K562 (cell line): ENCODE measurements at regions not wholly inside any gene's neighbourhood (a gene's known extent, or its start where the extent isn't known, plus 50 kb on each side); places are given as distances from the start of the nearest gene placed in this dataset.

ENCODE experiments used
- ATAC-seq: fragments of 200-7000 bp; cut with Tn5 transposase; 3 replicates; pipeline ENCODE4 v1.9.1; 2020; ENCODE audit warnings: moderate library complexity
- BruUV-seq: library from RNA; stranded (reverse); fragments of 400-500 nt; replicated peaks from 2 replicates; lab custom pipeline; 2021; lab: Mats Ljungman, UMichigan
- CTCF ChIA-PET: fragments of 300-600 bp; formaldehyde crosslinking; extraction: SDS; loops from one replicate; lab custom pipeline; 2021; ENCODE audit warnings: low intra/inter-chr PET ratio; lab: Yijun Ruan, JAX
- POLR2A ChIA-PET: fragments of 300-600, 350-650 bp; sonication (Branson Sonifier 250); formaldehyde crosslinking; extraction: SDS; loops from one replicate; lab custom pipeline; 2021; ENCODE audit warnings: antibody characterized with exemption, inconsistent platforms; lab: Yijun Ruan, JAX
- DNase-seq, 4 experiments: peaks; one replicate each; pipeline versions ENCODE4 v3.0.0 to v3.0.0-alpha.2; 2011 to 2018; ENCODE audit warnings: low spot score in 3 of 4, mixed read lengths in 3 of 4; ENCODE audit errors: extremely low read depth in 1 of 4
- FAIRE-seq: peaks from 2 replicates; lab custom pipeline; 2011; peaks lifted over from hg19 to GRCh38; lab: Jason Lieb, UNC
- H2AFZ ChIP-seq: 2 replicates; pipeline ENCODE4 v1.6.0; 2011; ENCODE audit warnings: low read depth, low read length, control low read depth, inconsistent platforms
- H3K27ac ChIP-seq: fragments of 200-600 bp; 3 replicates; pipeline ENCODE4 v1.8.0; 2011; ENCODE audit warnings: low read depth, mild to moderate bottlenecking, control low read depth, inconsistent platforms, low read length, moderate library complexity, mixed read lengths; ENCODE audit errors: extremely low read depth
- H3K27me3 ChIP-seq, 2 experiments: fragments of 300-600 bp in 1 of 2; 2 replicates in 1 of 2; 3 replicates in 1 of 2; pipeline versions ENCODE4 v1.6.0 to v1.8.0; 2011; ENCODE audit warnings: inconsistent platforms in 2 of 2, low read length in 2 of 2, mild to moderate bottlenecking in 1 of 2, mixed read lengths in 1 of 2, moderate library complexity in 1 of 2; ENCODE audit not compliant: control insufficient read depth in 2 of 2, insufficient read depth in 2 of 2
- H3K36me3 ChIP-seq: fragments of 300-600 bp; 3 replicates; pipeline ENCODE4 v1.8.0; 2011; ENCODE audit warnings: mild to moderate bottlenecking, low read length, inconsistent platforms; ENCODE audit not compliant: control insufficient read depth, insufficient read depth
- H3K4me1 ChIP-seq, 2 experiments: fragments of 200-600 bp in 1 of 2; replicated peaks in 1 of 2; 2 replicates in 1 of 2; 3 replicates in 1 of 2; pipeline versions ENCODE4 v1.5.1 to v1.8.0; 2011; ENCODE audit warnings: inconsistent platforms in 2 of 2, low read length in 2 of 2, mild to moderate bottlenecking in 1 of 2, mixed read lengths in 1 of 2, moderate library complexity in 1 of 2; ENCODE audit not compliant: control insufficient read depth in 2 of 2, insufficient read depth in 2 of 2
- H3K4me2 ChIP-seq: 2 replicates; pipeline ENCODE4 v1.6.1; 2011; ENCODE audit warnings: low read length, control low read depth, inconsistent platforms, mixed read lengths; ENCODE audit not compliant: insufficient read depth
- H3K4me3 ChIP-seq: fragments of 200-600 bp; sonication (generic), shearing (Covaris generic); 2 replicates; pipeline ENCODE4 v1.5.1; 2016; ENCODE audit warnings: control low read depth, inconsistent platforms
- H3K79me2 ChIP-seq: fragments of 200-600 bp; 3 replicates; pipeline ENCODE4 v1.8.0; 2011; ENCODE audit warnings: low read length, inconsistent platforms; ENCODE audit not compliant: control insufficient read depth, insufficient read depth
- H3K9ac ChIP-seq, 2 experiments: 2 replicates each; pipeline versions ENCODE4 v1.6.0 to v1.6.1; 2011; ENCODE audit warnings: low read depth in 2 of 2, low read length in 2 of 2, control low read depth in 1 of 2, inconsistent platforms in 1 of 2, mild to moderate bottlenecking in 1 of 2, mixed read lengths in 1 of 2; ENCODE audit not compliant: insufficient read depth in 1 of 2
- H3K9me1 ChIP-seq: one replicate; pipeline ENCODE4 v1.6.0; 2011; ENCODE audit warnings: inconsistent platforms, mild to moderate bottlenecking, low read length, moderate library complexity; ENCODE audit not compliant: control insufficient read depth, insufficient read depth
- H3K9me3 ChIP-seq: replicated peaks from 2 replicates; pipeline ENCODE4 v1.5.1; 2011; ENCODE audit warnings: low read depth, low read length, inconsistent platforms; ENCODE audit not compliant: control insufficient read depth, insufficient read depth
- H4K20me1 ChIP-seq: replicated peaks from 2 replicates; pipeline ENCODE4 v1.6.1; 2011; ENCODE audit warnings: low read length, inconsistent platforms, mixed read lengths; ENCODE audit not compliant: control insufficient read depth, insufficient read depth
- BRCA1 ChIP-seq, 2 experiments: fragments of 450-650 bp in 1 of 2; sonication (generic) in 1 of 2; formaldehyde crosslinking in 1 of 2; IDR thresholded peaks; 2 replicates each; pipeline versions ENCODE4 v1.5.0 to v1.6.1; 2017 to 2020; ENCODE audit warnings: mild to moderate bottlenecking in 1 of 2, missing genetic modification reagents in 1 of 2
- C11orf30 ChIP-seq: fragments of 450-650 bp; IDR thresholded peaks from 2 replicates; pipeline ENCODE4 v1.6.1; 2016; ENCODE audit warnings: low read depth, mild to moderate bottlenecking
- CHD1 ChIP-seq: fragments of 200-600 bp; sonication (generic); IDR thresholded peaks from one replicate; pipeline ENCODE4 v1.6.1; 2012; ENCODE audit warnings: mild to moderate bottlenecking, moderate library complexity, low read length, inconsistent platforms
- FOXJ2 ChIP-seq: fragments of 200-800 bp; sonication (Bioruptor generic); IDR thresholded peaks from 2 replicates; pipeline ENCODE4 v1.6.1; 2016; ENCODE audit warnings: missing genetic modification characterization, missing compliant biosample characterization
- MAFF ChIP-seq: IDR thresholded peaks from 2 replicates; pipeline ENCODE4 v1.6.1; 2012; ENCODE audit warnings: low read length, improper control_type of control experiment
- MCM5 ChIP-seq: fragments of 450-650 bp; IDR thresholded peaks from 2 replicates; pipeline ENCODE4 v1.6.1; 2016; ENCODE audit warnings: low read depth
- NFE2 ChIP-seq: IDR thresholded peaks from 2 replicates; pipeline ENCODE4 v1.6.1; 2014; ENCODE audit warnings: antibody characterized with exemption, low read depth
- RAD21 ChIP-seq, 2 experiments: fragments of 250-450 bp in 1 of 2; fragments of 450-650 bp in 1 of 2; sonication (Bioruptor Pico) in 1 of 2; formaldehyde crosslinking in 1 of 2; IDR thresholded peaks in 1 of 2; conservative IDR thresholded peaks in 1 of 2; 2 replicates each; pipeline versions ENCODE4 v1.4.0 to v1.8.0; 2020 to 2022; ENCODE audit warnings: mild to moderate bottlenecking in 2 of 2, moderate library complexity in 1 of 2
- ZNF316 ChIP-seq: fragments of 450-650 bp; IDR thresholded peaks from 2 replicates; pipeline ENCODE4 v1.6.1; 2016
- ZNF551 ChIP-seq: fragments of 250-450 bp; sonication (Bioruptor Pico); IDR thresholded peaks from 2 replicates; pipeline ENCODE4 v1.5.0; 2021; ENCODE audit warnings: mild to moderate bottlenecking, moderate library complexity
- ZNF644 ChIP-seq: fragments of 200-800 bp; sonication (Bioruptor generic); IDR thresholded peaks from 2 replicates; pipeline ENCODE4 v1.6.1; 2016; ENCODE audit warnings: low read depth, missing genetic modification characterization, missing compliant biosample characterization
- ZNF766 ChIP-seq: fragments of 200-800 bp; sonication (Bioruptor generic); conservative IDR thresholded peaks from 2 replicates; pipeline ENCODE4 v1.6.1; 2016; ENCODE audit warnings: missing genetic modification characterization, missing compliant biosample characterization
- WGBS: fragments of 100-300 bp; shearing (Covaris generic); methylation state at CpG from one replicate; pipeline ENCODE4 v1.1.6; 2016; ENCODE audit warnings: low coverage, mixed read lengths; ENCODE audit not compliant: insufficient coverage; ENCODE audit errors: missing lambda C conversion rate; 5-methylcytosine and 5-hydroxymethylcytosine counted together
- in situ Hi-C: fragments of 300-500 bp; cut with MboI; formaldehyde crosslinking; loops from 4 replicates; pipeline ENCODE4 v1.15.0; 2018; ENCODE audit warnings: inconsistent platforms, mixed read lengths
- intact Hi-C: fragments of 100-400 bp; cut with micrococcal nuclease; formaldehyde crosslinking; loops from 2 replicates; pipeline ENCODE4 v1.14.2; 2022
- TF ChIP-seq, protein P1 (sequence below): IDR thresholded peaks from 2 replicates; pipeline ENCODE4 v1.6.1; 2011; ENCODE audit warnings: borderline replicate concordance, low read depth, mild to moderate bottlenecking, moderate library complexity, low read length; ENCODE audit not compliant: insufficient read depth, poor library complexity, severe bottlenecking
- TF ChIP-seq, protein P2 (sequence below), 3 experiments: IDR thresholded peaks in 2 of 3; conservative IDR thresholded peaks in 1 of 3; 2 replicates each; pipeline ENCODE4 v1.5.1; 2011 to 2012; ENCODE audit warnings: low read length in 3 of 3, mild to moderate bottlenecking in 3 of 3, control low read depth in 2 of 3, improper control_type of control experiment in 1 of 3, inconsistent platforms in 1 of 3, low read depth in 1 of 3, mixed read lengths in 1 of 3, moderate library complexity in 1 of 3; ENCODE audit not compliant: insufficient read depth in 2 of 3

DNA sequence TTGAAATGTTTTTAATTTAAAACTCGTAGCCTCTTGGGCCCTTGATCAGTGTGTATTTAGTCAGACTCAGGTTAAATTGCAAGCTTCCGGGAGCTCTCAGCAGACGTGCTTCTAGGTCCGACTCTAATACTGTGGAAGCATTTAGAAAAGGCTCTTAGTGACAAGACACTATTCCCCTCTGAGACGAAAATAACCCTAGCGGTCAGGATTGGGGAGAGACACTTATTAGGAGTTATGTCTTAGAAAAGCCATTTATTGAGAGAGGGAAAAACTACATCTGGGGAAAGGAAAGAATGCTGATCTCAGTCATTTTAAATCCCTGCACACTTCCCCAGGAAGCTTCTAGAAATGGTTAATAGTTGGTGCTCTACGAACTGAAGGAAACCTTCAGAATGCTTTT lies 110.5 kb upstream of the NCK2 start:
- Histone ChIP-seq H3K79me2 (no peaks in the 10 kb centered on the region), H3K36me3 (no peaks in the 10 kb centered on the region), H3K27me3 (no peaks in the 10 kb centered on the region), H4K20me1 (no peaks in the 10 kb centered on the region), H3K4me2 (no peak overlapping the region), H2AFZ (peak overlapping the region; percentile 25), H3K4me3 (no peak overlapping the region), H3K4me1 (no peaks in the 10 kb centered on the region; a peak in 2 of 5 replicates), H3K9ac (no peak overlapping the region), H3K9me3 (no peaks in the 10 kb centered on the region), H3K27ac (no peak overlapping the region), H3K9me1 (no peaks in the 10 kb centered on the region)
- BruUV-seq, result no TSS peak
- TF ChIP-seq, protein P1, sequence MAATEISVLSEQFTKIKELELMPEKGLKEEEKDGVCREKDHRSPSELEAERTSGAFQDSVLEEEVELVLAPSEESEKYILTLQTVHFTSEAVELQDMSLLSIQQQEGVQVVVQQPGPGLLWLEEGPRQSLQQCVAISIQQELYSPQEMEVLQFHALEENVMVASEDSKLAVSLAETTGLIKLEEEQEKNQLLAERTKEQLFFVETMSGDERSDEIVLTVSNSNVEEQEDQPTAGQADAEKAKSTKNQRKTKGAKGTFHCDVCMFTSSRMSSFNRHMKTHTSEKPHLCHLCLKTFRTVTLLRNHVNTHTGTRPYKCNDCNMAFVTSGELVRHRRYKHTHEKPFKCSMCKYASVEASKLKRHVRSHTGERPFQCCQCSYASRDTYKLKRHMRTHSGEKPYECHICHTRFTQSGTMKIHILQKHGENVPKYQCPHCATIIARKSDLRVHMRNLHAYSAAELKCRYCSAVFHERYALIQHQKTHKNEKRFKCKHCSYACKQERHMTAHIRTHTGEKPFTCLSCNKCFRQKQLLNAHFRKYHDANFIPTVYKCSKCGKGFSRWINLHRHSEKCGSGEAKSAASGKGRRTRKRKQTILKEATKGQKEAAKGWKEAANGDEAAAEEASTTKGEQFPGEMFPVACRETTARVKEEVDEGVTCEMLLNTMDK, result peak; percentile 5
- TF ChIP-seq ZNF644 (no peak), ZNF766 (CRISPR knock-in tag) (no peak), BRCA1 (IDR thresholded peaks at IDR 0.05) (no peak), BRCA1 (CRISPR knock-in tag; IDR thresholded peaks at IDR 0.05) (no peak), FOXJ2 (tag) (no peak), CHD1 (no peak), C11orf30 (peak; percentile 51; the same call in 1 of the 2 replicates), ZNF551 (no peak), MAFF (peak; percentile 30; the same call in 1 of the 2 replicates), NFE2 (0 out of 2 replicates have a peak, but pooled peaks have one; percentile 17), MCM5 (no peak), RAD21 (CRISPR knock-in tag; conservative IDR thresholded peaks at IDR 0.05 in 1 of 2, IDR thresholded peaks at IDR 0.05 in 1 of 2) (peak in 1 of 2 experiments; percentile 17; a peak in 1 of 4 replicates), ZNF316 (peak; percentile 63; the same call in 1 of the 2 replicates)
- TF ChIP-seq, protein P2, sequence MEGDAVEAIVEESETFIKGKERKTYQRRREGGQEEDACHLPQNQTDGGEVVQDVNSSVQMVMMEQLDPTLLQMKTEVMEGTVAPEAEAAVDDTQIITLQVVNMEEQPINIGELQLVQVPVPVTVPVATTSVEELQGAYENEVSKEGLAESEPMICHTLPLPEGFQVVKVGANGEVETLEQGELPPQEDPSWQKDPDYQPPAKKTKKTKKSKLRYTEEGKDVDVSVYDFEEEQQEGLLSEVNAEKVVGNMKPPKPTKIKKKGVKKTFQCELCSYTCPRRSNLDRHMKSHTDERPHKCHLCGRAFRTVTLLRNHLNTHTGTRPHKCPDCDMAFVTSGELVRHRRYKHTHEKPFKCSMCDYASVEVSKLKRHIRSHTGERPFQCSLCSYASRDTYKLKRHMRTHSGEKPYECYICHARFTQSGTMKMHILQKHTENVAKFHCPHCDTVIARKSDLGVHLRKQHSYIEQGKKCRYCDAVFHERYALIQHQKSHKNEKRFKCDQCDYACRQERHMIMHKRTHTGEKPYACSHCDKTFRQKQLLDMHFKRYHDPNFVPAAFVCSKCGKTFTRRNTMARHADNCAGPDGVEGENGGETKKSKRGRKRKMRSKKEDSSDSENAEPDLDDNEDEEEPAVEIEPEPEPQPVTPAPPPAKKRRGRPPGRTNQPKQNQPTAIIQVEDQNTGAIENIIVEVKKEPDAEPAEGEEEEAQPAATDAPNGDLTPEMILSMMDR (IDR thresholded peaks at IDR 0.05 in 2 of 3, conservative IDR thresholded peaks at IDR 0.05 in 1 of 3; ENCODE audit: insufficient read depth in 2 of 3, low read depth in 1 of 3, low read length in 3 of 3), result peak in 2 of 3 experiments; percentile 25 to 36; a peak in 2 of 6 replicates
- in situ Hi-C loops (no loop called here), intact Hi-C loops (loop anchor here (5.0 kb wide), 1 partner anchor 57 kb away; no protein-coding TSS in a partner anchor)
- FAIRE-seq, result peak; percentile 57
- peak in 1 of 4 experiments; percentile 18 for DNase-seq
- ATAC-seq, result peak; percentile 86
- CTCF ChIA-PET, result no interaction called here
- POLR2A ChIA-PET, result no interaction called here
- 6% methylated on average over 7 of the region's 7 CpGs for WGBS
